Stimulated activated CD4-positive, alpha-beta T cell treated with anti-CD3 and anti-CD28 coated beads, TNF-alpha, amount 100 ng/mL, for 1 hour (primary cell): ENCODE measurements at regions not wholly inside any gene's neighbourhood (a gene's known extent, or its start where the extent isn't known, plus 50 kb on each side); places are given as distances from the start of the nearest gene placed in this dataset.

Experiments
- DNase-seq, 3 donors: peaks; one replicate each; pipeline ENCODE4 v3.0.0-alpha.2; 2020; ENCODE audit warnings: low read depth in 3 of 3, low spot score in 1 of 3

DNA sequence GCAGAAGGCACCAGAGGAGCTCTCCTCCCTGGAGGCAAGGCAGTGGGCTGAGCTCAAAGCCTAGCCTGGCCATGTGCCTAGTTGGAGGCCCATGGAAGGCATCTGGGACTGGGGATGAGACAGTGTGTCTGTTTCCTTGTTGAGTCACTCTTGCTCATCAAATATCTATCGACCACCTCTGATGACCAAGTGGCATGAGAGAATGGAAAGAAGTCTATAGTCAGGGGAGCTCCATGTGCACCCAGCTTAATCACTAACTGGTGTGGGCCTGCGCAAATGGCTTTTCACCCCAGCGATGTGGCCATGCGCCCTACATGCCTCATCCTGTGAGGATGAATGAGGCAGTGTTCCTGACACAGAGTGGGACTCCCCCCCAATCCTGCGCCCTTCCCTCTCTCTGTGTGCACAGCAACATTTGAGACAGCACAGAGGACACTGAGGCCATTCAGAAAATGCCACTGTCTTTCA is 229.9 kb downstream of the RPS24 start:
- DNase-seq = no peak

DNA sequence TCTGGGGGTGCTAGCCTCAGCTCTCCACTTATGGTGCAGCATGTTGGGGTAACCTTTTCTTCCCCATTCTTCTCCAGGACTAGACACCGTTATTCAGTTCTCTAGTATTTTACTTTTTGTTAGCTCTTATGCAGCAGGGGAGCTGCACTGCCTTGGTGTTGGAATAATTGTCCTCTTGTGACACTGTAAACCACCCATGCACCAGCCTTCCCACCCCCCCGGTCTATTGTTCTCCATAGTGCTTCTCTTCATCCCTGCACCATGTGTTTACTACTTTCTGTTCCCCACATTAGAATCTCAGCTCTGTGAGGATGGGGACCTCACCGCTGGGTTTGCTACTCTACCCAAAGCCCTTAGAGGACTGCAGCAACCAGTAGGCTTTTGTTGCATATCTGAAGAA is 230.7 kb downstream of the RPS24 start:
- no peak for DNase-seq

DNA sequence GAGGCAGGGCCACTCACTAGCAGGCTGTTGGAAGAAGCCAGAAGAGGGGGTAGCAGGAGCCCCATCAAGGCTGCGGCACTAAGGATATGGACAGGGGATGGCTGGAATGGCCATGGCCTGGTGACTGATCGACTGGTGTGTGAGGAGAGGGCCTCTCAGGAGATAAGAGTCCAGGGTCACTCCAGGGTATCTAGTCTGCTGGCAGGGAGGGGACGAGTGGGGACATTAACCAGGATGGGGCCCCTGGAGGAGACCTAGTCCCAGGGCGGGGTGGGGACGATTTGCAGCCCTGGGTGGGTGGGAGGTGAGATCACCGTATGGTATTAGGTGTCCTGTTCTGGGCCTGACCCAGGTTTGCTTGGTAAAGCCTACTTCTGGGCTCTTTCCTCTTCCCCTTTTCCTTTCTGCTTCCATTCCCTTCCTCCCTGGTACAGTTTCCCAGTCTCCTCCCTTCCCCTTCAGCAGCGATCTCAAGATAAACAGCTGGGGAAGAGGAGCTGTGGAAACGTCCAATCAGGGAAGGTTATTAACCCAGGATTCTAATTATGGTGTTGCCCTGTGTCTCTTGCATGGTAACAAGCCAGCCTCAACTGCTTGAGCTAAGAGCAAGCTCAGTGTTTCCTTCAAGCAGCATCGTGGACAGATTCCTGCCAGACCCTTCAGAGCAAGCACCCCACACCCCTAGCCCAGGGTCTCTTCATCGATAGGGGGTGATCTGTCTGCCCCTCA is 233.2 kb downstream of the RPS24 start:
- DNase-seq = no peak

DNA sequence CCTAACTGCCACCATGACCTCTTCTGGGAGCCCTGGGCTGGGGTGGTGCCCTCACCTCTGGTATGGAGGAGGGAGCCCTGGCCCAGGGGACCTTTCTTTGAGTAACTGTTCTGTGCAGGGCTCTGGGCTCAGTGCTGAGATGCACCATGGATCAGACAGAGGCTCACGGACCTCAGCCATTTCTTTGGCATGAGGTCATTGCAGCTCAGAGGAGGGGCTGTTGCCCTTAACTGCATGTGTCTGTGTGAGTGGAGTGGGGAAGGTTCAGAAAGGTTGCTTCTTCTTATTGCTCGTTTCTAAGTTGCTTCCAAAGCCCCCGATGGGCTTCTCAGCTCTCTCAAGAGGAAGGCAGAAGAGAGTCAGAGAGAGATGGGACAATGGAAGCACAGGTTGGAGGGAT is 233.9 kb downstream of the RPS24 start:
- no peak for DNase-seq

DNA sequence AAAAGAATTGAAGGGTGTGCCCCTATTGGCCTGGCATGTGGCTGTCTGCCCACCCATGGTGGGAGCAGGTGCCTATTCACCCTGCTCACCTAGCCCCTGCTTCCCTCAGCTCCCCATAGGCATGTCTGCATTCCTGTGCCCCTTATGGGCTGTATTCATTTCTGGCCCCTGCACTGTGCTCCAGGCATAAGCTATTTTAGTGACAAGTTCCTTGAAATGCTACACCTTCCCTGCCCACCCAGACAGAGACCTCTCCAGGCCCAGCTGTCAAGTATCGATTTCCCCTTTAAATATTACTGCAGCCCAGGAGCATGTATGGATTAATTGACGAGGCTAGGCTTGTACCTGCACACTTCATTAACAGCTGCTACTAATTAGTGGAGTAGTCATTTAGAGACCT is 235.4 kb downstream of the RPS24 start:
- DNase-seq = no peak

DNA sequence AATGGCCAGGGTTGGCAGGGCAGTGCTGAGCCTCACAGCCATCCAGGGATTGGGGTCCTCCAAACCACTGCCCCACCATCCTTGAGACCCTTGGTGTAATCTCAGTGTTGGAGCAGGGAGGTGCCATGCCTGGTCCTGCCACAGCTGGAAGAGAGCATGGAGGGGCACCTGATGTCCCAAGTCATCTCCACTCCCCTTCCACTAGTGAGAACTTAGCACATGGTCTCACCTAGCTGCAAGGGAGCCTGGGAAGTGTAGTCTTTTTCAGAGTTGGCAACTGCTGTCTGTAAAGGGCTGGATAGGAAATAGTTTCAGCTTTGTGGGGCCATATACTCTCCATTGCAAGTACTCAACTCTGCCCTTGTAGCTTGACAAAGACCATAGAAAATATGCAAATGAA is 238.7 kb downstream of the RPS24 start:
- DNase-seq = no peak

DNA sequence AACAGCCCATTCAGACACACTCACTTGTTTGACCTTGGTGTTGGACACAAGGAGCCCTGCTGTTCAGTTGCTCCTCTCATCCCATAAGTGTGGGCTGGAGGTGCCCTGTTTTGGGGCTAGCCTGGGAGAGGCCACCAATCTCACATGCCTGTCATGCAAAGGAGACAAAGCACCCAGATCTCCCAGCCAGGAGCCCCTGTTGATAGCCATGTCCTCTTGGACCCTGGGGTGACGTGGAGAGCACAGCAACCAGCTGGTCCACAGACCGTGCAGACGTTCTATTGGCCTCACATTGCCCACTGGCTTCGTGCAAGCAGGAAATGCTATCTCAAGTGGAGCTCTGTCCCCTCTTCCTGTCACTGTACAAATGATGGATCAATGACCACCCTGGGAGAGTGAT is 240.8 kb downstream of the RPS24 start:
- no peak for DNase-seq

DNA sequence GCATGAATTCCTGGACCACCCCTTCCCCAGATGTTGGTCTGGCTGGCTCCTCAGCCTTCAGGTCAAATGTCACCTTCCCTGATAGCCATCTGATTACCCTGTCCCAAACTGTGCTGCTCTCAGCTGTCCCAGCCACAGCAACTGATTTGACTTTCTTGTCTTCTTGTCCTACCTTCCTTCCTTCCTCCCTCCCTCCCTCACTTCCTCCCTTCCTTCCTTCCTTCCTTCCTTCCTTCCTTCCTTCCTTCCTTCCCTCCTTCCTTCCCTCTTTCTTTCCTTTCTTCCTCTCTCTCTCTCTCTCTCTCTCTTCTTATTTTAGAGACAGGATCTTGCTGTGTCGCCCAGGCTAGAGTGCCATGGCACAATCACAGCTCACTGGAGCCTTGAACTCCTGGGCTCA is 242.5 kb downstream of the RPS24 start:
- DNase-seq = no peak

DNA sequence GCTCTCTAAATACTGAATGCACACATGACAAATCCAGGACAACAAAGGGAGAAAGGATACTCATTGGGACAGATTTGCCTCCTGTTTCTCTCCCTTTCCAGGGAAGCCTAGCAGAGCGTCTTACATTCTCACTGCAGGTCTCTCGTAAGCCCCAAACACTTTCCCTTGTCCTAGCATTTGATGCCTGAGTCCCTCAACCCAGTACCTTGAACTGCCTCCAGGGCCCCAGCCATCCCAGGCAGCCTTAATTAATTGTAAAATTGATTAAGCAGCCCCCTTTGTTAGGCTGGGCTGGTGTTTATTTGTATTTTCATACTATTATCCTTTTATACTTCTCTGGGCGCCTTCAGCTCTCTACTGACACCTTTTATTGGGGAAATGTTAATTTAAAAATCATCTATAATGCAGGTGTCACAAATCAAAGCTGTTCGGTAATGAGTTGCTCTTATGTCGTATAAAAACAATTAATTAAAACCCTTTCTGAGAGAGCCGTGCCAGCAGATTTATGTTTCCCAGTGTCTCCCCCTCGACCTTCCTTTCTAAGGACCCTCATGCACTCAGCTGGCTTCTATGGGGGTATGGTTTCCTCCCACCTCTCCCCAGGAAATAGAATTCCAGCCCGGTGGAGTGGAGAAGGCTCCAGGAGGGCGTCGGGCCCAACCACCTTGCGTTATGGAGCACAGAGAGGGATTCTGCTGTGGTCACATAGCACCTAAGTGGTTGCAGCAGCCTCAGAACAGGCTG is 243.8 kb downstream of the RPS24 start:
- no peak for DNase-seq

DNA sequence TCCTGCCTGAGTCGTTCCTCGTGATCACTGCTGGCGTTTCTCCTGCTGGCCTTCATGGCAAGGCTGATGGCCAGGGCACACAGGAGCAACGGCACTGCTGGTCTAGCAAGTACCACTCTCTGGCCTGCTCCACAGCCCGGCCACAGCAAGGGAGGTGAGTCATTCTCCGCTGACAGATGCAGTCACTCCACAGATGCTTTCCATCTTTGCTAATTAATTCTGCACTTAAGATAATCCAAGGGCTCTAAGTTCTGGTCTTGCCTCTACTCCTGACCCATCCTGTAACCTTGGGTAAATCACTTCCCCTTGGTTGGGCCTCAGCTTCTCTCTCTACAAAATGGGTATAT is 244.4 kb downstream of the RPS24 start:
- no peak for DNase-seq

DNA sequence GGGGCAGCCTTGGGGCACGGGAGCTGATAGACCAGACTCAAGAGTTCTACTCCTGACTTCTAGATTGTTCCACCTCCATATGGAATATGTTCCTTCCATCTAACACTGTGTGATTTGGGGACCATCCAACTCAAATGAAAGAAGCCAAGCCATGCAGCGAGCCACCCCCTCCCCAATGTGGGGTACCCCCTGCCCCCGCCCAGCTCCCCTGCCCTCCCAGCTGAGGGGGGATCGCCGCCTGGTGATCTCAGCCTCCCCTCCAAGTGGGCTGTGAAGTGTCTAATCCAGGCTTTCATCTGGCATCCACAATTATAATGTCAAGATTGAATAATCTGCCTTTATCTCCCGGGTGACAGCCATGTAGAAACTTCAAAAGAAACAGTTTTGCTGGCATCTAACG is 246.1 kb downstream of the RPS24 start:
- DNase-seq = no peak

DNA sequence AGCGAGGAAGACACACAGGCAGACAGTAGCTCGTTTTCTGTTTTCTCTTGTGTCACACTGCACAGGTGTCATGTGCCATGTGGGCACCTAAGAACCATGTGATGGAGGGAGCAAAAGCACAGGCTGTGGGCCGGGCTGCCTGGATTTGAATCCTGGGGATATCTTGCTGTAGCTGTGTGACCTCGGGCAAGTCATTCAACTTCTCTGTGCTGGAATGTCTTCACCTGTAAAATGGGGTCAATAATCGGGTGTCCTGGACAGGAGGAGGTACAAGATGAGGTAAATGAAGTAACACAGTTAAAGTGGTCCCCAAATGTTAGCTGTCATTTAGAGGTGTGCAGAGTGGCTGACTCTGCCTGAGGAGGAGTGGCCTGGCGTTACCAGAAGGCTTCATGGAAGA is 246.9 kb downstream of the RPS24 start:
- no peak for DNase-seq

DNA sequence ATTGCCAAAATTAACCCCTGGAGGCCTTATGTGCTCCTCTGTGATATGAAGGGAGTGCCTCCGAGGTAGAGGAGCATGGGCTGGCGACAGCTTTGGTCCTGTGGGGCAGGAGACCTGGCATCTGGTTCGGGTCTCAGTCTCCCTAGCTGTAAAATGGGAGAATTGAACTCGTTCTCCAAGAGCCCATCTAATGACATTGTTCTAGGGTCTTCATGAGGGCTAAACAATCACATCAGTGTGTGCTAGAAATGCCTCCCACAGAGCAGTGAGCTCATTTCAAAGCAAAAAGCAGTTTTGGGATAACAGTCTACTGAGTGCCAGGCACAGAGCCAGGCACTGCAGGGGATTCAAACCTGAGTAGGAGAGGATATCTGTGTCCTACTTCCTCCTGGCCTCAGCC is 248.0 kb downstream of the RPS24 start:
- no peak for DNase-seq

DNA sequence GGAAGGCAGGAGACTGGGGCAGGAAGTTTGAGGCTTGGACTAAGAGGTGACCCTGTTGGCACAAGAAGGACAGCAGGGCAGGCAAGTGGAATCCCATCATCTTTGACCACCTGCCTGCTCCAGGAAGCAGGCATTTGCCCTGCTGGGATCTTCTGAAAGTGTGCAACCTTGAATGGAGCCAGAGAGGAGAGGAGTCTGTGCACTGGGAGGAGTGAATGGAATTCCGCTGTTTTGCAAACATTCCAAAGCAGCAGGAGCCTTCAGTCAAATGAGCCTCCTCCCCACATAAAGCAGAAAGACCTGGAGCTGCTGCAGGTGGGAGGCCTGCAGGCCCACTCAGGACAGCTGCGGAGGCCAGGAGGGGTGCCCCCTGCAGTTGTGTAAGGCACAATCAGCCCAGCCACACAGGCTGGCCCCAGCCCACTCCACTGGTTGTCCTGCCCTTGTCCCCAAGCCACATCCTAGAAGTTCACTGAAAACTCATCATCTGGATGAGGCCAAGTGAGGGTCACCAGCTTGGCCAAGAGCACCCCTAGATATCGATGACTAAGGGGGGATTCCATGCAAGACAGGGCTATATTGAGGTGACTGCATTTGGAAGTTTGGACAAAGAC is 249.5 kb downstream of the RPS24 start:
- DNase-seq = no peak

DNA sequence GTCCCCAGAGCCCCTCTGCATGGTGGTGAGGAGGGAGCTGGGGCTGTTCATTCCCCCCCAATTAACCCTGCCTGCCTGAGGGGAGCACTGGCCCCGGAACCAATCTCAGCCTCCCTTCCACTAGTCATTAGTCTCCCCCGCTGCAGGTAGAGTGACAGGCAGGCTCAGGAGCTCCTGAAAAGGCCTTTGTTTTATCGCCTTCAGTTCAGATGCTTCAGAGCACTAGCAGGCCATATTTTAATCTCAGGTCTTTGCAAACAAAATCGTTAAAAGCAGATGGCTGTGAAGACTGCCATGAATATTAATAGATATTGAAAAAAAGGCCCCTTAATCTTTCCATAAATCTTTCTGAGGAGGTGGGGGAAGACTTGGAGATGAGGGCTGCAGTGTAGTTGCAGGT is 250.7 kb downstream of the RPS24 start:
- DNase-seq = no peak

DNA sequence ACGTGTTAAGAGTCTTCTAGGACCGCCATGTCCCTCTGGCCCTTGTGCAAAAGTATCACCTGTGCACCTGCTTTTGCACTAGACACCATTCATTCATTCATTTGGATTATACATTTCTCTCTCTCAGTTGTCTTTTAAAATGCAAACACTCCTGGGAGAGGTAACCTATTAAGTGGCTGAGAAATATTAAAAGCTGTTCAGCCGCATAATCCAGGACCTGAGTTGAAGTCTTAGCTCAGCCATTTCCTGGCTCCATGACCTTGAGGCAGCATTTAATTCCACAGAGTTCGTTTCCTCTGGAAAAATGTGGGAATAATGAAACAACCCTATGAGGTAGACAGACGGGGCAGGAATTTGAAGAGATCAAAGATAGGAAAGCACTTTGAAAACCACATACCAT is 251.6 kb downstream of the RPS24 start:
- DNase-seq = no peak

DNA sequence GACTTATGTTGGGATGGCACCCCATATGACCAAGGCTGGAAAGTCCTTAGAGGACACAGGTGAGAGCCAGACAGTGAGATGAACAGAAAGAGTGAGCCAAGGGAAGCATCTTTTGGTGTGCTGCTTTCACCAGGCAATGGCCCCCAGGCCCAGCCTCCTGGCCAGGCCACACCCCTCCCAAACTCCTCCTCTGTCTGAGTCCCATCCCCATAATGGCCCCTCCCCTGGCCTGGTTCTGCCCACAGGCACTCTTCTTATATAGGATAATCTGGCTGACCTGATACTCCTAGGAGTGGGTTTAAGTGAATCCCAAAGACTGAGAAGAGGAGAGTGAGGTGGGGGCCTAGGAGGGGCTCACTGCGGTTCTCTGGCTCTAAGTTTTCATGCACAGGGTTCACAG is 252.5 kb downstream of the RPS24 start:
- DNase-seq = no peak

DNA sequence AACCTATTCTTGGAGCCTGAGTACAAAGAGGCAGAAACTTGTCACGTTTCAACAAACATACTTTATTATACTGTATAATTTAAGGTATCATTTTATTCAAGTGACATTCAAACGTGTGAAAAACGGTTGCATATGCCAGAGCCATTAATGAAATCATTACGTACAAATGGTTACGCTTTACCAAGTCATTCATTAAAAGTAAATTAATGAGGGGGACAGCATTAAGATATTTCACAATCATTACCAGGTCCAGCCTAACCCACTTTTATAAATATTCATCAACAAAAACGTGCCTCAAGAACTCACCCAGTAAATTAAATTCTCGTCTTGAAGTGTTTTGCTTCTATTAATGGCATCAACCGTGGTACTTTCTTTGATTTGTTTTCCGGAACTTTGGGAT is 253.0 kb downstream of the RPS24 start:
- DNase-seq = no peak

DNA sequence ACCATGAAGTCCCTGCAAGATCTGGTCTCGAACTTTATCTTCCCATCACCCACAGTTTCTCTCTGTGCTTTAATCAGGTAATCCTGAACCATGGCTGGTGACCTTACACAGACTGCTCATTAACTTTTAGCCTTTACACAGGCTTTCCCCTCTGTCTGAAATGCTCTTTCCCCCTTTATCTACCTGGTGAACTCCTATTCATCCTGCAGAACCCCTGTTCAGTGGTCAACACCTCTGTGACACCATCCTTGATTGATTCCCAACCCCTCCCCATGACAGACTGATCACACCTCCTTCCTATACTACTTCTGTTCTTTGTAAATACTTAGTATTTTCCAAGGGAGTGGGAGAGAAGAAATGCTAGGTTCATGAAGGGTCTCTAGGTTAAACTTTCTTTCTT is 254.0 kb downstream of the RPS24 start:
- DNase-seq = no peak

DNA sequence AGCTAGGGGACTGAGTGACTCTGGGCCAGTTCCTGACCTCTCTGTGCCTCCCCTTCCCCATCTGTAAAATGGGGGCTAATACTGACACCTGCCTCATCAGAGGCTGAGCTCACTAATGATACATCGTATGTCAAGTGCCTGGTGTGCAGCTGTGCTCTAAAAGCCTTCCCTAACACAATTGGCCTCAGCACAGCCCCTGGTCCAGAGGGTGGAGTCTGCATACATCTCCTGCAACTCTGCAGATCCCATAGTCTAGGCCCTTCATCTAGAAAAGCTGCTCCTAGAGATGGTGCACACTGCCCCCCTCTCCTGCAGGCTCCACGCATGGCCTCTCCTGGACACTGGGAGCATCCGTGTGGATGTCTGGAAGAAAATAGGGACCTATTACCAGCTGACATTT is 255.0 kb downstream of the RPS24 start:
- DNase-seq = no peak

DNA sequence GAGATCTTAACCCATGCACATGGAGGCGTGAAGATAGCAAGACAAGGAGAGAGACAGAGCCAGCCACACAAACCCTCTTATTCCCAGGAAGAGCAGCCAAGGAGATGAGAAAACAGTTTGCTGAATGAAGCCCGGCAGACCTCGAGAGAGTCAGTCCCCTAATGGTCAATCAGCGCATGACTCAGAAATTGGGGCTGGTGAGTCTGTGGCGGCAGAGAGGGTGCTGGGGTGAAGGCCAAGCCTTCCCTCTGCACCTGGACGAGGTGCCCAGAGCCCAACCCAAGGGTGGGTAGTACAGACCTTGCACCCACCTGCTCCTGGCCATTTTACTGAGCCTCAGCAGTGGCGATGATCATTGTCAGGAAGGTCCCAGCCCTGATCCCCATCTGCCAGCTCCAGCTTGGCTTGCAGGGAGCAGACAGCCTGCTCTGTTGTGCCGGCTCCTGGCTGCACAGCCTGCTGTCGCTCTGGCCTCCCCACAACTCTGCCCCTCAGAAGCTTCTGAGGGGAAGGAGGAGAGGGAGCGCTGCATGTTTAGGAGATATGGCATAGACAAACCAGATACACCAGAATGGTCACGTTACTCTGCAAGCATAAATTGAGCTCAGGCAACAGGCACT is 256.6 kb downstream of the RPS24 start:
- no peak for DNase-seq

DNA sequence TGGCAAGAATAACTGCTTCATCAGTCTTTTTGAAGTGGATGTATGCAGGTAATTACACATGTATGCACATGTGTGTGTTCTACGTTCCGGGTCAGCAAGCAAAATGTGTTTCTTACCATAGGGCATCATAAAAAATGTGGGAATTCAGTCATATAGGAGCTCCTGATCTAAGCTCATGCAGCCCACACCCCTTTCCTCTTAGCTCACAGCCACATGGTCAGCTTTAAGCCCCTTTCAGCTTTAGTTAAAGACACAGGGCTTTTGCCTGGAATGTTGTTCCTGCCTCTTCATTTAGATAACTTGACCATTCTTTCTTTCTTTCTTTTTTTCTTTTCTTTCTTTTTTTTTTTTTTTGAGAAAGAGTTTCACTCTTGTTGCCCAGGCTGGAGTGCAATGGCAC is 258.1 kb downstream of the RPS24 start:
- no peak for DNase-seq
